ENCODE measurements at regions not wholly inside any gene's neighbourhood (a gene's known extent, or its start where the extent isn't known, plus 50 kb on each side); places are given as distances from the start of the nearest gene placed in this dataset.

GRCh38 chr9:78158286-78158685 is 77.6 kb upstream of the CEP78 start:
- WGBS (ENCODE audit: extremely low coverage, insufficient read length, low lambda C conversion rate) = no CpG with 5 or more reads among the region's 1 CpG
- DNase-seq = no peak
- Histone ChIP-seq H4K8ac (replicated peaks; ENCODE audit: insufficient read length, low read depth, low read length) (no peak overlapping the region), H3K4me1 (ENCODE audit: insufficient read depth, low read length) (no peaks in the 10 kb centered on the region), H3K27ac (ENCODE audit: insufficient read length, low read depth, low read length) (no peak overlapping the region), H4K20me1 (ENCODE audit: control insufficient read depth, insufficient read depth, insufficient read length) (no peaks in the 10 kb centered on the region), H2BK12ac (ENCODE audit: insufficient read length, low read depth, low read length) (no peak overlapping the region), H2BK5ac (ENCODE audit: insufficient read length, low read length) (no peak overlapping the region), H2BK120ac (ENCODE audit: low read depth, low read length, poor library complexity, severe bottlenecking) (no peak overlapping the region), H3T11ph (ENCODE audit: low read length) (no peak overlapping the region), H2AFZ (ENCODE audit: low read length) (no peak overlapping the region), H3K79me2 (ENCODE audit: insufficient read depth, low read length) (no peaks in the 10 kb centered on the region), H3K56ac (ENCODE audit: insufficient read length, low read depth, low read length) (no peak overlapping the region), H3K4me2 (ENCODE audit: insufficient read depth, insufficient read length, low read length) (no peak overlapping the region), H3K4ac (ENCODE audit: low read depth, low read length) (no peak overlapping the region), H4K5ac (ENCODE audit: insufficient read length, low read depth, low read length) (no peak overlapping the region), H2BK15ac (ENCODE audit: low read depth, low read length) (no peak overlapping the region), H3K18ac (ENCODE audit: insufficient read length, low read depth, low read length) (no peak overlapping the region), H3K23me2 (ENCODE audit: insufficient read length, low read depth, low read length, poor library complexity, severe bottlenecking) (no peaks in the 10 kb centered on the region), H3K14ac (ENCODE audit: insufficient read depth, low read length) (no peak overlapping the region), H3K9me3 (ENCODE audit: control insufficient read depth, low read depth, low read length) (no peaks in the 10 kb centered on the region), H3K23ac (ENCODE audit: insufficient read length, low read depth, low read length) (no peak overlapping the region), H4K91ac (ENCODE audit: insufficient read length, low read depth, low read length) (no peak overlapping the region), H3K27me3 (ENCODE audit: insufficient read depth, low read length) (no peaks in the 10 kb centered on the region), H3K79me1 (ENCODE audit: insufficient read depth, low read depth, low read length, poor library complexity, severe bottlenecking) (no peaks in the 10 kb centered on the region), H2BK20ac (ENCODE audit: low read depth, low read length, poor library complexity, severe bottlenecking) (no peak overlapping the region), H3K9ac (ENCODE audit: extremely low read depth, insufficient read length, low read length) (no peak overlapping the region), H2AK5ac (ENCODE audit: insufficient read length, low read length) (no peak overlapping the region)
- Mint-ChIP-seq H3K9me3 (0 out of 5 replicates have a peak, but pooled peaks cover 0 to 2% of the 10 kb centered on the region in 2 experiments), H3K27ac (no peak overlapping the region), H3K4me1 (no peaks in the 10 kb centered on the region), H3K36me3 (ENCODE audit: insufficient read depth in 1 of 3, low read depth in 3 of 3) (peaks cover 0 to 2% (median 0%) of the 10 kb centered on the region in 3 experiments; a peak in 3 of 7 replicates), H3K27me3 (ENCODE audit: low read depth) (no peaks in the 10 kb centered on the region), H3K4me3 (no peak overlapping the region)
- no peak for TF ChIP-seq CTCF (conservative IDR thresholded peaks at IDR 0.05)

All from H9 (cell line).